GM23338 (cell line): ENCODE measurements at regions not wholly inside any gene's neighbourhood (a gene's known extent, or its start where the extent isn't known, plus 50 kb on each side); places are given as distances from the start of the nearest gene placed in this dataset.

Source experiments
- ATAC-seq: fragments of 200-7000 bp; cut with Tn5 transposase; 3 replicates; pipeline ENCODE4 v1.9.1; 2020
- DNase-seq: peaks from one replicate; pipeline ENCODE4 v3.0.0-alpha.2; 2015; ENCODE audit warnings: low spot score
- H2AFZ ChIP-seq: fragments of 200-600 bp; sonication (generic); 2 replicates; pipeline ENCODE4 v1.8.0; 2016; ENCODE audit warnings: antibody characterized with exemption, mild to moderate bottlenecking, moderate library complexity
- H3F3A ChIP-seq: fragments of 200-600 bp; sonication (generic); replicated peaks from 2 replicates; pipeline ENCODE4 v1.8.0; 2017; ENCODE audit warnings: antibody characterized with exemption, mixed run types, low read depth
- H3K27ac ChIP-seq: fragments of 200-600 bp; sonication (generic); 2 replicates; pipeline ENCODE4 v1.6.1; 2016; ENCODE audit warnings: low read depth
- H3K27me3 ChIP-seq: fragments of 200-600 bp; sonication (generic); 2 replicates; pipeline ENCODE4 v1.8.0; 2016; ENCODE audit warnings: mild to moderate bottlenecking, mixed run types, moderate library complexity; ENCODE audit not compliant: insufficient read depth
- H3K36me3 ChIP-seq: fragments of 200-600 bp; sonication (generic); 2 replicates; pipeline ENCODE4 v1.8.0; 2016; ENCODE audit warnings: mild to moderate bottlenecking; ENCODE audit not compliant: insufficient read depth
- H3K4me1 ChIP-seq: fragments of 200-600 bp; sonication (generic); 2 replicates; pipeline ENCODE4 v1.8.0; 2016; ENCODE audit warnings: mild to moderate bottlenecking, moderate library complexity; ENCODE audit not compliant: insufficient read depth
- H3K4me2 ChIP-seq: fragments of 200-600 bp; sonication (generic); 2 replicates; pipeline ENCODE4 v1.7.1; 2017; ENCODE audit warnings: mixed run types
- H3K4me3 ChIP-seq: fragments of 200-600 bp; sonication (generic); 2 replicates; pipeline ENCODE4 v1.6.1; 2016; ENCODE audit warnings: mixed run types
- H3K79me2 ChIP-seq: fragments of 200-600 bp; sonication (generic); replicated peaks from 2 replicates; pipeline ENCODE4 v1.8.0; 2017; ENCODE audit warnings: mild to moderate bottlenecking; ENCODE audit not compliant: insufficient read depth
- H3K9me2 ChIP-seq: fragments of 200-600 bp; sonication (generic); 2 replicates; pipeline ENCODE4 v1.8.0; 2017; ENCODE audit not compliant: insufficient read depth
- H4K20me1 ChIP-seq: fragments of 200-600 bp; sonication (generic); replicated peaks from 2 replicates; pipeline ENCODE4 v1.8.0; 2017; ENCODE audit warnings: mild to moderate bottlenecking; ENCODE audit not compliant: insufficient read depth
- H3K27ac Mint-ChIP-seq: 2 replicates; pipeline ENCODE4 v1.8.0; 2020; ENCODE audit warnings: inconsistent platforms, mild to moderate bottlenecking, moderate library complexity, mixed read lengths
- H3K27me3 Mint-ChIP-seq: 3 replicates; pipeline ENCODE4 v1.8.0; 2022; ENCODE audit warnings: low read depth, mild to moderate bottlenecking, moderate library complexity, mixed read lengths, inconsistent platforms; ENCODE audit not compliant: insufficient read depth, poor library complexity
- H3K36me3 Mint-ChIP-seq: 3 replicates; pipeline ENCODE4 v1.8.0; 2021; ENCODE audit warnings: low read depth, mild to moderate bottlenecking, inconsistent platforms, moderate library complexity, mixed read lengths
- H3K4me1 Mint-ChIP-seq: 3 replicates; pipeline ENCODE4 v1.8.0; 2020; ENCODE audit warnings: mild to moderate bottlenecking, inconsistent platforms, mixed read lengths
- H3K4me3 Mint-ChIP-seq: 3 replicates; pipeline ENCODE4 v1.8.0; 2021; ENCODE audit warnings: moderate library complexity, mild to moderate bottlenecking, inconsistent platforms, mixed read lengths
- H3K9me3 Mint-ChIP-seq: 3 replicates; pipeline ENCODE4 v1.8.0; 2020; ENCODE audit warnings: moderate library complexity, mild to moderate bottlenecking, inconsistent platforms, mixed read lengths
- CREB1 ChIP-seq: fragments of 250-450 bp; sonication (Bioruptor Pico); IDR thresholded peaks from 2 replicates; pipeline ENCODE4 v1.5.0; 2020; ENCODE audit warnings: low read depth, mild to moderate bottlenecking, moderate library complexity
- JUNB ChIP-seq: IDR thresholded peaks from one replicate; pipeline ENCODE4 v1.6.1; 2016; ENCODE audit warnings: antibody characterized with exemption; ENCODE audit not compliant: unreplicated experiment
- NANOG ChIP-seq: IDR thresholded peaks from 2 replicates; pipeline ENCODE4 v1.6.1; 2016; ENCODE audit warnings: antibody characterized with exemption, borderline replicate concordance
- ZNF114 ChIP-seq: fragments of 250-450 bp; sonication (Bioruptor Pico); IDR thresholded peaks from 2 replicates; pipeline ENCODE4 v1.5.0; 2020; ENCODE audit warnings: mild to moderate bottlenecking, moderate library complexity
- TF ChIP-seq, protein P1 (sequence below): IDR thresholded peaks from one replicate; pipeline ENCODE4 v1.6.1; 2018; ENCODE audit warnings: antibody characterized with exemption; ENCODE audit not compliant: unreplicated experiment
- TF ChIP-seq, protein P2 (sequence below): fragments of 250-450 bp; sonication (Bioruptor Pico); IDR thresholded peaks from 2 replicates; pipeline ENCODE4 v1.5.0; 2020; ENCODE audit warnings: mild to moderate bottlenecking, moderate library complexity

DNA sequence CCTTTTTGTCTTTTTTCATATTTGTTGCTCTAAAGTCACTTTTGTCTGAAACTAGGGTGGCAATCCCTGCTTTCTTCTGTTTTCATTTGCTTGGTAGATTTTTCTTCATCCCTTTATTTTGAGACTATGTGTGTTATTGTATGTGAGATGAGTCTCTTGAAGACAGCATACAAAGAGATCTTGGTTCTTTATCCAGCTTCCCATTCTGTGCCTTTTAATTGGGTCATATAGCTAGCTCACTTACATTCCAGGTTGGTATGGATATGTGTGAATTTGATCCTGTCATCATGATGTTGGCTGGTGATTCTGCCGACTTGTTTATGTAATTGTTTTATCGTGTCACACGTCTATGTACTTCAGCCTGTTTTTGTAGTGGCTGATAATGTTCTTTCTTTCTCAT is 267.7 kb upstream of the MGAT4C start:
- Mint-ChIP-seq H3K9me3 (peaks cover 13% of the 10 kb centered on the region; the same call in 2 of the 3 replicates), H3K36me3 (0 out of 3 replicates have a peak, but pooled peaks cover 10% of the 10 kb centered on the region), H3K4me1 (no peaks in the 10 kb centered on the region), H3K27ac (no peak overlapping the region), H3K4me3 (no peak overlapping the region), H3K27me3 (peaks cover 3% of the 10 kb centered on the region)
- no peak overlapping the region for H3K4me3 ChIP-seq
- H3K4me2 ChIP-seq = no peak overlapping the region
- no peaks in the 10 kb centered on the region for H3F3A ChIP-seq
- H4K20me1 ChIP-seq = no peaks in the 10 kb centered on the region
- DNase-seq (no peak), ATAC-seq (no peak)
- no peaks in the 10 kb centered on the region for H3K4me1 ChIP-seq
- H2AFZ ChIP-seq = no peak overlapping the region
- no peaks in the 10 kb centered on the region for H3K79me2 ChIP-seq
- H3K27me3 ChIP-seq = no peaks in the 10 kb centered on the region
- no peak overlapping the region for H3K27ac ChIP-seq
- no peak for TF ChIP-seq CREB1 (CRISPR knock-in tag)
- TF ChIP-seq ZNF114 (CRISPR knock-in tag) = no peak
- TF ChIP-seq NANOG = no peak
- TF ChIP-seq JUNB = no peak
- TF ChIP-seq, protein P1, sequence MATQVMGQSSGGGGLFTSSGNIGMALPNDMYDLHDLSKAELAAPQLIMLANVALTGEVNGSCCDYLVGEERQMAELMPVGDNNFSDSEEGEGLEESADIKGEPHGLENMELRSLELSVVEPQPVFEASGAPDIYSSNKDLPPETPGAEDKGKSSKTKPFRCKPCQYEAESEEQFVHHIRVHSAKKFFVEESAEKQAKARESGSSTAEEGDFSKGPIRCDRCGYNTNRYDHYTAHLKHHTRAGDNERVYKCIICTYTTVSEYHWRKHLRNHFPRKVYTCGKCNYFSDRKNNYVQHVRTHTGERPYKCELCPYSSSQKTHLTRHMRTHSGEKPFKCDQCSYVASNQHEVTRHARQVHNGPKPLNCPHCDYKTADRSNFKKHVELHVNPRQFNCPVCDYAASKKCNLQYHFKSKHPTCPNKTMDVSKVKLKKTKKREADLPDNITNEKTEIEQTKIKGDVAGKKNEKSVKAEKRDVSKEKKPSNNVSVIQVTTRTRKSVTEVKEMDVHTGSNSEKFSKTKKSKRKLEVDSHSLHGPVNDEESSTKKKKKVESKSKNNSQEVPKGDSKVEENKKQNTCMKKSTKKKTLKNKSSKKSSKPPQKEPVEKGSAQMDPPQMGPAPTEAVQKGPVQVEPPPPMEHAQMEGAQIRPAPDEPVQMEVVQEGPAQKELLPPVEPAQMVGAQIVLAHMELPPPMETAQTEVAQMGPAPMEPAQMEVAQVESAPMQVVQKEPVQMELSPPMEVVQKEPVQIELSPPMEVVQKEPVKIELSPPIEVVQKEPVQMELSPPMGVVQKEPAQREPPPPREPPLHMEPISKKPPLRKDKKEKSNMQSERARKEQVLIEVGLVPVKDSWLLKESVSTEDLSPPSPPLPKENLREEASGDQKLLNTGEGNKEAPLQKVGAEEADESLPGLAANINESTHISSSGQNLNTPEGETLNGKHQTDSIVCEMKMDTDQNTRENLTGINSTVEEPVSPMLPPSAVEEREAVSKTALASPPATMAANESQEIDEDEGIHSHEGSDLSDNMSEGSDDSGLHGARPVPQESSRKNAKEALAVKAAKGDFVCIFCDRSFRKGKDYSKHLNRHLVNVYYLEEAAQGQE = no peak
- TF ChIP-seq, protein P2, sequence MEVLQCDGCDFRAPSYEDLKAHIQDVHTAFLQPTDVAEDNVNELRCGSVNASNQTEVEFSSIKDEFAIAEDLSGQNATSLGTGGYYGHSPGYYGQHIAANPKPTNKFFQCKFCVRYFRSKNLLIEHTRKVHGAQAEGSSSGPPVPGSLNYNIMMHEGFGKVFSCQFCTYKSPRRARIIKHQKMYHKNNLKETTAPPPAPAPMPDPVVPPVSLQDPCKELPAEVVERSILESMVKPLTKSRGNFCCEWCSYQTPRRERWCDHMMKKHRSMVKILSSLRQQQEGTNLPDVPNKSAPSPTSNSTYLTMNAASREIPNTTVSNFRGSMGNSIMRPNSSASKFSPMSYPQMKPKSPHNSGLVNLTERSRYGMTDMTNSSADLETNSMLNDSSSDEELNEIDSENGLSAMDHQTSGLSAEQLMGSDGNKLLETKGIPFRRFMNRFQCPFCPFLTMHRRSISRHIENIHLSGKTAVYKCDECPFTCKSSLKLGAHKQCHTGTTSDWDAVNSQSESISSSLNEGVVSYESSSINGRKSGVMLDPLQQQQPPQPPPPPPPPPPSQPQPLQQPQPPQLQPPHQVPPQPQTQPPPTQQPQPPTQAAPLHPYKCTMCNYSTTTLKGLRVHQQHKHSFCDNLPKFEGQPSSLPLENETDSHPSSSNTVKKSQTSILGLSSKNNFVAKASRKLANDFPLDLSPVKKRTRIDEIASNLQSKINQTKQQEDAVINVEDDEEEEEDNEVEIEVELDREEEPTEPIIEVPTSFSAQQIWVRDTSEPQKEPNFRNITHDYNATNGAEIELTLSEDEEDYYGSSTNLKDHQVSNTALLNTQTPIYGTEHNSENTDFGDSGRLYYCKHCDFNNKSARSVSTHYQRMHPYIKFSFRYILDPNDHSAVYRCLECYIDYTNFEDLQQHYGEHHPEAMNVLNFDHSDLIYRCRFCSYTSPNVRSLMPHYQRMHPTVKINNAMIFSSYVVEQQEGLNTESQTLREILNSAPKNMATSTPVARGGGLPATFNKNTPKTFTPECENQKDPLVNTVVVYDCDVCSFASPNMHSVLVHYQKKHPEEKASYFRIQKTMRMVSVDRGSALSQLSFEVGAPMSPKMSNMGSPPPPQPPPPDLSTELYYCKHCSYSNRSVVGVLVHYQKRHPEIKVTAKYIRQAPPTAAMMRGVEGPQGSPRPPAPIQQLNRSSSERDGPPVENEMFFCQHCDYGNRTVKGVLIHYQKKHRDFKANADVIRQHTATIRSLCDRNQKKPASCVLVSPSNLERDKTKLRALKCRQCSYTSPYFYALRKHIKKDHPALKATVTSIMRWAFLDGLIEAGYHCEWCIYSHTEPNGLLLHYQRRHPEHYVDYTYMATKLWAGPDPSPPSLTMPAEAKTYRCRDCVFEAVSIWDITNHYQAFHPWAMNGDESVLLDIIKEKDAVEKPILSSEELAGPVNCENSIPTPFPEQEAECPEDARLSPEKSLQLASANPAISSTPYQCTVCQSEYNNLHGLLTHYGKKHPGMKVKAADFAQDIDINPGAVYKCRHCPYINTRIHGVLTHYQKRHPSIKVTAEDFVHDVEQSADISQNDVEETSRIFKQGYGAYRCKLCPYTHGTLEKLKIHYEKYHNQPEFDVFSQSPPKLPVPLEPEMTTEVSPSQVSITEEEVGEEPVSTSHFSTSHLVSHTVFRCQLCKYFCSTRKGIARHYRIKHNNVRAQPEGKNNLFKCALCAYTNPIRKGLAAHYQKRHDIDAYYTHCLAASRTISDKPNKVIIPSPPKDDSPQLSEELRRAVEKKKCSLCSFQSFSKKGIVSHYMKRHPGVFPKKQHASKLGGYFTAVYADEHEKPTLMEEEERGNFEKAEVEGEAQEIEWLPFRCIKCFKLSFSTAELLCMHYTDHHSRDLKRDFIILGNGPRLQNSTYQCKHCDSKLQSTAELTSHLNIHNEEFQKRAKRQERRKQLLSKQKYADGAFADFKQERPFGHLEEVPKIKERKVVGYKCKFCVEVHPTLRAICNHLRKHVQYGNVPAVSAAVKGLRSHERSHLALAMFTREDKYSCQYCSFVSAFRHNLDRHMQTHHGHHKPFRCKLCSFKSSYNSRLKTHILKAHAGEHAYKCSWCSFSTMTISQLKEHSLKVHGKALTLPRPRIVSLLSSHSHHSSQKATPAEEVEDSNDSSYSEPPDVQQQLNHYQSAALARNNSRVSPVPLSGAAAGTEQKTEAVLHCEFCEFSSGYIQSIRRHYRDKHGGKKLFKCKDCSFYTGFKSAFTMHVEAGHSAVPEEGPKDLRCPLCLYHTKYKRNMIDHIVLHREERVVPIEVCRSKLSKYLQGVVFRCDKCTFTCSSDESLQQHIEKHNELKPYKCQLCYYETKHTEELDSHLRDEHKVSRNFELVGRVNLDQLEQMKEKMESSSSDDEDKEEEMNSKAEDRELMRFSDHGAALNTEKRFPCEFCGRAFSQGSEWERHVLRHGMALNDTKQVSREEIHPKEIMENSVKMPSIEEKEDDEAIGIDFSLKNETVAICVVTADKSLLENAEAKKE (CRISPR knock-in tag) = no peak
- no peaks in the 10 kb centered on the region for H3K36me3 ChIP-seq
- H3K9me2 ChIP-seq = no peaks in the 10 kb centered on the region; the same call in 1 of the 2 replicates
